Uterus (tissue), 2 donors: ENCODE measurements at regions not wholly inside any gene's neighbourhood (a gene's known extent, or its start where the extent isn't known, plus 50 kb on each side); places are given as distances from the start of the nearest gene placed in this dataset.

Source experiments
- POLR2A ChIP-seq, 2 donors: fragments of 450-650 bp; IDR thresholded peaks; one replicate each; pipeline ENCODE4 v1.6.1; 2016; ENCODE audit warnings: antibody characterized with exemption in 2 of 2, mild to moderate bottlenecking in 1 of 2, moderate library complexity in 1 of 2
- TF ChIP-seq, protein P1 (sequence below), 4 experiments: fragments of 200-600 bp in 2 of 4; fragments of 450-650 bp in 2 of 4; sonication (generic) in 2 of 4; IDR thresholded peaks; one replicate each; pipeline ENCODE4 v1.5.1; 2016 to 2019; ENCODE audit warnings: antibody characterized with exemption in 4 of 4, mild to moderate bottlenecking in 2 of 4, moderate library complexity in 1 of 4

GRCh38 chr5:3929799-3930198, 334.2 kb downstream of the IRX1 start:
- TF ChIP-seq, protein P1, sequence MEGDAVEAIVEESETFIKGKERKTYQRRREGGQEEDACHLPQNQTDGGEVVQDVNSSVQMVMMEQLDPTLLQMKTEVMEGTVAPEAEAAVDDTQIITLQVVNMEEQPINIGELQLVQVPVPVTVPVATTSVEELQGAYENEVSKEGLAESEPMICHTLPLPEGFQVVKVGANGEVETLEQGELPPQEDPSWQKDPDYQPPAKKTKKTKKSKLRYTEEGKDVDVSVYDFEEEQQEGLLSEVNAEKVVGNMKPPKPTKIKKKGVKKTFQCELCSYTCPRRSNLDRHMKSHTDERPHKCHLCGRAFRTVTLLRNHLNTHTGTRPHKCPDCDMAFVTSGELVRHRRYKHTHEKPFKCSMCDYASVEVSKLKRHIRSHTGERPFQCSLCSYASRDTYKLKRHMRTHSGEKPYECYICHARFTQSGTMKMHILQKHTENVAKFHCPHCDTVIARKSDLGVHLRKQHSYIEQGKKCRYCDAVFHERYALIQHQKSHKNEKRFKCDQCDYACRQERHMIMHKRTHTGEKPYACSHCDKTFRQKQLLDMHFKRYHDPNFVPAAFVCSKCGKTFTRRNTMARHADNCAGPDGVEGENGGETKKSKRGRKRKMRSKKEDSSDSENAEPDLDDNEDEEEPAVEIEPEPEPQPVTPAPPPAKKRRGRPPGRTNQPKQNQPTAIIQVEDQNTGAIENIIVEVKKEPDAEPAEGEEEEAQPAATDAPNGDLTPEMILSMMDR (IDR thresholded peaks at IDR 0.05): no peak
- no peak for TF ChIP-seq POLR2A (IDR thresholded peaks at IDR 0.05)
